OCI-LY3 (cell line): ENCODE measurements at regions not wholly inside any gene's neighbourhood (a gene's known extent, or its start where the extent isn't known, plus 50 kb on each side); places are given as distances from the start of the nearest gene placed in this dataset.

Source experiments
- EZH2phosphoT487 ChIP-seq: fragments of 200-600 bp; shearing (Covaris generic); IDR thresholded peaks from 2 replicates; pipeline ENCODE4 v1.6.1; 2018; ENCODE audit warnings: antibody characterized with exemption, mixed run types, low read depth
- TF ChIP-seq, protein P1 (sequence below): fragments of 200-600, 300-600 bp; sonication (generic); IDR thresholded peaks from 2 replicates; pipeline ENCODE4 v1.5.1; 2014; ENCODE audit warnings: antibody characterized with exemption, low read length, low read depth

DNA sequence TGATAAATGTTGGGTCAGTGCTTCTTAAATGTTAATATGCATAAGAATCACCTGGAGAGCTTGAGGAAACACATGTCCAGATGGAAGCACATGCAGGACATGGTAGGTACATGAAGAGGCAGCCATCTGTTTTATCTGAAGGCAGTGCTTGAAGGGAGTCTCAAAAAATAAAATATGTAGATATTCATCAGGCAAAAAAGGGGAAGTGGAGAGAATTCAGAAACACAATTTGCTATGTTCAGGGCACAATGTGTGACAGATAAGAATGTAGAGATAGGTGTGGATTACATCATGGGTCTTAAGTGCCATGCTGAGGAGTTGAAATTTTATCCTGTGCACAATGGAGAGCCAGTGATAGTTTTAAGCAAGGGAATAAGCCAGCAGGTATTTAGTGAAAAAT is 59.6 kb upstream of the CASK start:
- no peak for TF ChIP-seq EZH2phosphoT487
- TF ChIP-seq, protein P1, sequence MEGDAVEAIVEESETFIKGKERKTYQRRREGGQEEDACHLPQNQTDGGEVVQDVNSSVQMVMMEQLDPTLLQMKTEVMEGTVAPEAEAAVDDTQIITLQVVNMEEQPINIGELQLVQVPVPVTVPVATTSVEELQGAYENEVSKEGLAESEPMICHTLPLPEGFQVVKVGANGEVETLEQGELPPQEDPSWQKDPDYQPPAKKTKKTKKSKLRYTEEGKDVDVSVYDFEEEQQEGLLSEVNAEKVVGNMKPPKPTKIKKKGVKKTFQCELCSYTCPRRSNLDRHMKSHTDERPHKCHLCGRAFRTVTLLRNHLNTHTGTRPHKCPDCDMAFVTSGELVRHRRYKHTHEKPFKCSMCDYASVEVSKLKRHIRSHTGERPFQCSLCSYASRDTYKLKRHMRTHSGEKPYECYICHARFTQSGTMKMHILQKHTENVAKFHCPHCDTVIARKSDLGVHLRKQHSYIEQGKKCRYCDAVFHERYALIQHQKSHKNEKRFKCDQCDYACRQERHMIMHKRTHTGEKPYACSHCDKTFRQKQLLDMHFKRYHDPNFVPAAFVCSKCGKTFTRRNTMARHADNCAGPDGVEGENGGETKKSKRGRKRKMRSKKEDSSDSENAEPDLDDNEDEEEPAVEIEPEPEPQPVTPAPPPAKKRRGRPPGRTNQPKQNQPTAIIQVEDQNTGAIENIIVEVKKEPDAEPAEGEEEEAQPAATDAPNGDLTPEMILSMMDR = no peak
